22Rv1 (cell line): ENCODE measurements at regions not wholly inside any gene's neighbourhood (a gene's known extent, or its start where the extent isn't known, plus 50 kb on each side); places are given as distances from the start of the nearest gene placed in this dataset.

ENCODE experiments used
- H3K27ac ChIP-seq: fragments of 450-650 bp; 2 replicates; pipeline ENCODE4 v1.5.1; 2017
- CTCF ChIP-seq: fragments of 450-650 bp; IDR thresholded peaks from 2 replicates; pipeline ENCODE4 v1.5.1; 2017; ENCODE audit warnings: mild to moderate bottlenecking
- ZFX ChIP-seq: fragments of 450-650 bp; IDR thresholded peaks from 2 replicates; pipeline ENCODE4 v1.6.1; 2017; ENCODE audit warnings: antibody characterized with exemption, borderline replicate concordance

- no peak overlapping the region for H3K27ac ChIP-seq
- TF ChIP-seq CTCF (no peak), ZFX (no peak)
These were observed 952.4 kb downstream of the PCDH17 start for GRCh38 chr13:58583966-58584365.

- TF ChIP-seq CTCF (no peak), ZFX (no peak)
- H3K27ac ChIP-seq, result no peak overlapping the region
These were observed 953.1 kb downstream of the PCDH17 start for GRCh38 chr13:58584610-58585009.

GRCh38 chr13:58587183-58587582 lies 955.6 kb downstream of the PCDH17 start:
- no peak overlapping the region for H3K27ac ChIP-seq
- TF ChIP-seq ZFX (no peak), CTCF (no peak)

GRCh38 chr13:58592052-58592451 lies 960.5 kb downstream of the PCDH17 start:
- H3K27ac ChIP-seq, result no peak overlapping the region
- TF ChIP-seq CTCF (no peak), ZFX (no peak)

GRCh38 chr13:58592786-58593185 lies 961.2 kb downstream of the PCDH17 start:
- TF ChIP-seq ZFX, result no peak
- no peak for TF ChIP-seq CTCF

GRCh38 chr13:58594747-58595600 lies 963.4 kb downstream of the PCDH17 start:
- no peak overlapping the region for H3K27ac ChIP-seq
- TF ChIP-seq ZFX (no peak), CTCF (no peak)

More at GRCh38 chr13:58592786-58593185, 961.2 kb downstream of the PCDH17 start:
- H3K27ac ChIP-seq, result no peak overlapping the region

- H3K27ac ChIP-seq, result no peak overlapping the region
- no peak for TF ChIP-seq CTCF
- TF ChIP-seq ZFX, result no peak
These were observed 966.0 kb downstream of the PCDH17 start for GRCh38 chr13:58597552-58597951.
